Lower leg skin (tissue), 4 donors: ENCODE measurements at regions not wholly inside any gene's neighbourhood (a gene's known extent, or its start where the extent isn't known, plus 50 kb on each side); places are given as distances from the start of the nearest gene placed in this dataset.

ENCODE experiments used
- DNase-seq, 2 donors: peaks; one replicate each; pipeline ENCODE4 v3.0.0-alpha.2; 2019; ENCODE audit warnings: low spot score in 2 of 2
- H3K4me3 ChIP-seq: fragments of 200-600 bp; sonication (generic); 2 replicates; pipeline ENCODE4 v1.5.1; 2017; ENCODE audit warnings: mild to moderate bottlenecking, low read depth; ENCODE audit not compliant: poor library complexity, severe bottlenecking
- CTCF ChIP-seq, 3 donors: fragments of 450-650 bp; IDR thresholded peaks; one replicate each; pipeline ENCODE4 v1.5.1; 2016; ENCODE audit warnings: antibody characterized with exemption in 3 of 3, mild to moderate bottlenecking in 3 of 3, moderate library complexity in 2 of 3
- POLR2A ChIP-seq, 2 donors: fragments of 450-650 bp; IDR thresholded peaks; one replicate each; pipeline ENCODE4 v1.6.1; 2016 to 2017; ENCODE audit warnings: antibody characterized with exemption in 2 of 2, mild to moderate bottlenecking in 1 of 2, moderate library complexity in 1 of 2
- WGBS, 2 donors: methylation state at CpG; one replicate each; pipeline ENCODE4 v1.1.5; 2018; 5-methylcytosine and 5-hydroxymethylcytosine counted together
- intact Hi-C: fragments of 100-400 bp; cut with DNase I; formaldehyde crosslinking; loops from one replicate; pipeline ENCODE4 v1.15.0; 2023; ENCODE audit warnings: low total_unique reads

GRCh38 chr3:101128001-101128400, 134.8 kb upstream of the ABI3BP start:
- TF ChIP-seq POLR2A (IDR thresholded peaks at IDR 0.05) (no peak), CTCF (IDR thresholded peaks at IDR 0.05) (no peak)
- no peak for DNase-seq
- intact Hi-C loops, result no loop called here
- 17% methylated on average over 1 of the region's 1 CpG for WGBS, 2 donors
- H3K4me3 ChIP-seq, result no peak overlapping the region

- no peak overlapping the region for H3K4me3 ChIP-seq
- WGBS, 2 donors, result 23 to 25% methylated on average over 2 of the region's 2 CpGs
- intact Hi-C loops, result no loop called here
- no peak for DNase-seq
- TF ChIP-seq CTCF (IDR thresholded peaks at IDR 0.05), result no peak
- TF ChIP-seq POLR2A (IDR thresholded peaks at IDR 0.05), result no peak
These were observed 130.9 kb upstream of the ABI3BP start for GRCh38 chr3:101124125-101124524.

- H3K4me3 ChIP-seq, result no peak overlapping the region
- WGBS, 2 donors, result 77 to 85% methylated on average over 2 of the region's 2 CpGs
- no peak for TF ChIP-seq POLR2A (IDR thresholded peaks at IDR 0.05)
- no peak for TF ChIP-seq CTCF (IDR thresholded peaks at IDR 0.05)
These were observed 129.9 kb upstream of the ABI3BP start for GRCh38 chr3:101123081-101123480.

GRCh38 chr3:101122681-101123080, 129.5 kb upstream of the ABI3BP start:
- TF ChIP-seq CTCF (IDR thresholded peaks at IDR 0.05) (no peak), POLR2A (IDR thresholded peaks at IDR 0.05) (no peak)
- intact Hi-C loops, result no loop called here
- no peak overlapping the region for H3K4me3 ChIP-seq
- WGBS, 2 donors, result 69 to 75% methylated on average over 2 of the region's 2 CpGs
- no peak for DNase-seq

More at GRCh38 chr3:101123081-101123480, 129.9 kb upstream of the ABI3BP start:
- intact Hi-C loops, result no loop called here
- no peak for DNase-seq

- no peak overlapping the region for H3K4me3 ChIP-seq
- no peak for TF ChIP-seq CTCF (IDR thresholded peaks at IDR 0.05)
- TF ChIP-seq POLR2A (IDR thresholded peaks at IDR 0.05), result no peak
- DNase-seq, result no peak
- intact Hi-C loops, result no loop called here
- WGBS, 2 donors, result 95 to 96% methylated on average over 2 of the region's 2 CpGs
These were observed 126.8 kb upstream of the ABI3BP start for GRCh38 chr3:101120039-101120438.

GRCh38 chr3:101119535-101119934, 126.3 kb upstream of the ABI3BP start:
- H3K4me3 ChIP-seq, result no peak overlapping the region
- intact Hi-C loops, result no loop called here
- DNase-seq, result no peak
- TF ChIP-seq CTCF (IDR thresholded peaks at IDR 0.05) (no peak), POLR2A (IDR thresholded peaks at IDR 0.05) (no peak)
- WGBS, 2 donors, result 66 to 71% methylated on average over 3 of the region's 3 CpGs
